Testis (tissue), 2 donors: ENCODE measurements at regions not wholly inside any gene's neighbourhood (a gene's known extent, or its start where the extent isn't known, plus 50 kb on each side); places are given as distances from the start of the nearest gene placed in this dataset.

Experiments used
- CTCF ChIP-seq, 3 experiments: fragments of 450-650 bp in 2 of 3; fragments of 200-600 bp in 1 of 3; sonication (generic) in 1 of 3; IDR thresholded peaks; one replicate each; pipeline ENCODE4 v1.5.1; 2016 to 2019; ENCODE audit warnings: antibody characterized with exemption in 3 of 3, mild to moderate bottlenecking in 2 of 3, moderate library complexity in 1 of 3
- POLR2A ChIP-seq: fragments of 450-650 bp; IDR thresholded peaks from one replicate; pipeline ENCODE4 v1.6.1; 2017; ENCODE audit warnings: antibody characterized with exemption, mild to moderate bottlenecking, moderate library complexity

GRCh38 chr20:20953738-20954618 lies 152.2 kb downstream of the LINC00237 start:
- no peak for TF ChIP-seq CTCF (IDR thresholded peaks at IDR 0.05)
- TF ChIP-seq POLR2A = no peak
